MM.1S (cell line): ENCODE measurements at regions not wholly inside any gene's neighbourhood (a gene's known extent, or its start where the extent isn't known, plus 50 kb on each side); places are given as distances from the start of the nearest gene placed in this dataset.

ENCODE experiments used
- DNase-seq: peaks from one replicate; pipeline ENCODE4 v3.0.0-alpha.2; 2015
- H2AFZ ChIP-seq: fragments of 300-600 bp; sonication (generic); 2 replicates; pipeline ENCODE4 v1.6.0; 2016; ENCODE audit warnings: antibody characterized with exemption, low read length
- H3F3A ChIP-seq: fragments of 300-600 bp; sonication (generic); 2 replicates; pipeline ENCODE4 v1.6.1; 2016; ENCODE audit warnings: mild to moderate bottlenecking, antibody characterized with exemption, low read length, moderate library complexity, mixed read lengths; ENCODE audit not compliant: insufficient read depth
- H3K27ac ChIP-seq: fragments of 300-600 bp; sonication (generic); 2 replicates; pipeline ENCODE4 v1.5.1; 2016; ENCODE audit warnings: mild to moderate bottlenecking, low read length
- H3K27me3 ChIP-seq: fragments of 300-600 bp; sonication (generic); replicated peaks from 2 replicates; pipeline ENCODE4 v1.6.0; 2016; ENCODE audit warnings: low read length; ENCODE audit not compliant: insufficient read depth
- H3K36me3 ChIP-seq: fragments of 300-600 bp; sonication (generic); replicated peaks from 2 replicates; pipeline ENCODE4 v1.6.1; 2016; ENCODE audit warnings: mild to moderate bottlenecking, low read length, mixed read lengths; ENCODE audit not compliant: insufficient read depth
- H3K4me1 ChIP-seq: fragments of 300-600 bp; sonication (generic); 2 replicates; pipeline ENCODE4 v1.6.1; 2016; ENCODE audit warnings: low read length, mixed read lengths
- H3K4me2 ChIP-seq: fragments of 300-600 bp; sonication (generic); 2 replicates; pipeline ENCODE4 v1.6.0; 2016; ENCODE audit warnings: low read depth, low read length
- H3K4me3 ChIP-seq: fragments of 300-600 bp; sonication (generic); 2 replicates; pipeline ENCODE4 v1.5.1; 2016; ENCODE audit warnings: low read length, mixed read lengths
- H3K79me2 ChIP-seq: fragments of 300-600 bp; sonication (generic); 2 replicates; pipeline ENCODE4 v1.6.1; 2016; ENCODE audit warnings: mixed run types, low read length, mixed read lengths
- H3K9ac ChIP-seq: fragments of 300-600 bp; sonication (generic); 2 replicates; pipeline ENCODE4 v1.6.1; 2016; ENCODE audit warnings: low read length, mixed read lengths
- H3K9me2 ChIP-seq: fragments of 300-600 bp; sonication (generic); replicated peaks from 2 replicates; pipeline ENCODE4 v1.6.1; 2016; ENCODE audit warnings: mild to moderate bottlenecking, low read length, mixed read lengths; ENCODE audit not compliant: insufficient read depth
- H3K9me3 ChIP-seq: fragments of 300-600 bp; sonication (generic); replicated peaks from 2 replicates; pipeline ENCODE4 v1.6.1; 2016; ENCODE audit warnings: mild to moderate bottlenecking, low read length, mixed read lengths; ENCODE audit not compliant: insufficient read depth
- H4K20me1 ChIP-seq: fragments of 300-600 bp; sonication (generic); 2 replicates; pipeline ENCODE4 v1.6.1; 2016; ENCODE audit warnings: mild to moderate bottlenecking, low read length, moderate library complexity, mixed read lengths; ENCODE audit not compliant: insufficient read depth
- CTCF ChIP-seq: fragments of 300-600 bp; sonication (generic); IDR thresholded peaks from 2 replicates; pipeline ENCODE4 v1.5.1; 2016; ENCODE audit warnings: antibody characterized with exemption, low read length, mixed read lengths
- EZH2 ChIP-seq: fragments of 300-600 bp; sonication (generic); optimal IDR thresholded peaks from 2 replicates; pipeline ENCODE3; 2017; ENCODE audit warnings: low read depth, mild to moderate bottlenecking, antibody characterized with exemption, low read length, mixed read lengths
- EZH2phosphoT487 ChIP-seq: fragments of 300-600 bp; sonication (generic); IDR thresholded peaks from 2 replicates; pipeline ENCODE4 v1.6.1; 2018; ENCODE audit warnings: antibody characterized with exemption, low read length

DNA sequence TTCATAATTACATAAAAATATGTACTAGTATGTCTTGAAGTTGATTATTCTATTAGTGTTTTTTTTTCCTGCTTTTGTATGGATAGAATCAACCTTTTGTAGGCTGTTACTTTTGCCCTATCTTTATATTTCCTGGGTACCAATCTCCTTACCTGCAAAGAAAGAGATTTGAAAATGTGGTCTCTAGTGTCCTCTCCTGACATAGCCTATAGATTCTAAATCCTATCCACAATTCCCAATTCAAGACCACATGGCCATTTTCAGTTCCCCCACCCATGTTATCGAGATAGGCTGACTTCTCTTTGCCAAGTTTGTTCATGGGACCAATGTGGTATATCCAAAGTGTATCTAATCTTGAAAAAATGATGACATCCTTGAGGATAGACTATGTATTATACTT, 269.4 kb upstream of the SEMA3D start:
- Histone ChIP-seq H3K27ac (no peak overlapping the region), H4K20me1 (no peaks in the 10 kb centered on the region), H3K9me2 (no peaks in the 10 kb centered on the region), H2AFZ (no peak overlapping the region), H3K9me3 (no peaks in the 10 kb centered on the region), H3K4me3 (no peak overlapping the region), H3K9ac (no peak overlapping the region), H3K27me3 (no peaks in the 10 kb centered on the region), H3K79me2 (no peaks in the 10 kb centered on the region), H3K4me2 (no peak overlapping the region), H3K36me3 (no peaks in the 10 kb centered on the region), H3K4me1 (no peaks in the 10 kb centered on the region), H3F3A (no peaks in the 10 kb centered on the region)
- no peak for DNase-seq
- no peak for TF ChIP-seq CTCF
- TF ChIP-seq EZH2 = no peak
- TF ChIP-seq EZH2phosphoT487 = no peak

DNA sequence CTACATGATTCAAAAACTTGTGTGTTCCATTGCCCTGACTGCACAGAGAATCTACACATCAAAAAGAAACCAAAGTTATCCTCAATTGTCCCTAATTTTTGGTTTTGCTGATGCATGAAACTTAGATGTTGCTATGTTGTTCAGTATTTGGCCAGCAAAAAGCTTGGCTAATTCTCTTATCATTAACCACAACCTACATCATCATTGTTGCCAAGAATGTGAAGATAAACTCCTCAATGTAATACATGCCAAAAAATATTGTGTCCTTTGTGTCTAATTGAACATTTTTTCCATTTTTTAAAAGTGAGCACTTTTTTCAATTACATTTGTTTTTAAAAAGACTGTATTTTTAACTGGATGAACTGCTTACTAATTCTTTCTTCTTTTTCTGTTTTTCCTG, 268.0 kb upstream of the SEMA3D start:
- H3K4me1 ChIP-seq = no peaks in the 10 kb centered on the region

GRCh38 chr7:85452674-85453073, 265.8 kb upstream of the SEMA3D start:
- no peak for TF ChIP-seq EZH2phosphoT487
- no peak for TF ChIP-seq CTCF
- no peak for TF ChIP-seq EZH2
- Histone ChIP-seq H3K4me2 (no peak overlapping the region), H2AFZ (no peak overlapping the region), H3K27me3 (no peaks in the 10 kb centered on the region), H3K9ac (no peak overlapping the region), H3K4me3 (no peak overlapping the region), H3K36me3 (no peaks in the 10 kb centered on the region), H3K79me2 (no peaks in the 10 kb centered on the region), H3F3A (no peaks in the 10 kb centered on the region), H3K9me3 (no peaks in the 10 kb centered on the region), H3K4me1 (no peaks in the 10 kb centered on the region), H4K20me1 (no peaks in the 10 kb centered on the region), H3K27ac (no peak overlapping the region), H3K9me2 (no peaks in the 10 kb centered on the region)
- DNase-seq = no peak

More for the DNA sequence above, 268.0 kb upstream of the SEMA3D start:
- Histone ChIP-seq H3K9me2 (no peaks in the 10 kb centered on the region), H3K27ac (no peak overlapping the region), H3K4me3 (no peak overlapping the region), H3K27me3 (no peaks in the 10 kb centered on the region), H3K9ac (no peak overlapping the region), H3K4me2 (no peak overlapping the region), H3F3A (no peaks in the 10 kb centered on the region), H3K79me2 (no peaks in the 10 kb centered on the region), H3K36me3 (no peaks in the 10 kb centered on the region), H2AFZ (no peak overlapping the region), H3K9me3 (no peaks in the 10 kb centered on the region), H4K20me1 (no peaks in the 10 kb centered on the region)
- TF ChIP-seq EZH2 (no peak), EZH2phosphoT487 (no peak), CTCF (no peak)
- DNase-seq = no peak
